Hepatocyte (in vitro differentiated cells): ENCODE measurements at regions not wholly inside any gene's neighbourhood (a gene's known extent, or its start where the extent isn't known, plus 50 kb on each side); places are given as distances from the start of the nearest gene placed in this dataset.

Experiments used
- DNase-seq: peaks from one replicate; pipeline ENCODE4 v3.0.0-alpha.2; 2016; ENCODE audit warnings: low spot score
- H2AFZ ChIP-seq: fragments of 200-600 bp; sonication (generic); 2 replicates; pipeline ENCODE4 v1.6.0; 2016; ENCODE audit warnings: antibody characterized with exemption, mild to moderate bottlenecking
- H3K27ac ChIP-seq: fragments of 200-600 bp; sonication (generic); 2 replicates; pipeline ENCODE4 v1.5.1; 2016; ENCODE audit warnings: mild to moderate bottlenecking
- H3K27me3 ChIP-seq: fragments of 200-600 bp; sonication (generic); 2 replicates; pipeline ENCODE4 v1.6.1; 2016
- H3K36me3 ChIP-seq: fragments of 200-600 bp; sonication (generic); replicated peaks from 2 replicates; pipeline ENCODE4 v1.5.1; 2016; ENCODE audit warnings: low read depth; ENCODE audit not compliant: insufficient read depth
- H3K4me1 ChIP-seq: fragments of 200-600 bp; sonication (generic); 2 replicates; pipeline ENCODE4 v1.5.1; 2016; ENCODE audit warnings: mild to moderate bottlenecking, moderate library complexity; ENCODE audit not compliant: insufficient read depth
- H3K4me2 ChIP-seq: fragments of 200-600 bp; sonication (generic); 2 replicates; pipeline ENCODE4 v1.6.0; 2016
- H3K4me3 ChIP-seq: fragments of 200-600 bp; sonication (generic); 2 replicates; pipeline ENCODE4 v1.5.1; 2016; ENCODE audit warnings: mild to moderate bottlenecking
- H3K79me2 ChIP-seq: fragments of 200-600 bp; sonication (generic); 2 replicates; pipeline ENCODE4 v1.6.0; 2017; ENCODE audit warnings: mild to moderate bottlenecking
- H3K9me2 ChIP-seq: fragments of 200-600 bp; sonication (generic); replicated peaks from 2 replicates; pipeline ENCODE4 v1.6.0; 2017; ENCODE audit warnings: mild to moderate bottlenecking; ENCODE audit not compliant: insufficient read depth
- H3K9me3 ChIP-seq: fragments of 200-600 bp; sonication (generic); 2 replicates; pipeline ENCODE4 v1.5.1; 2016; ENCODE audit warnings: low read depth, mild to moderate bottlenecking
- H4K20me1 ChIP-seq: fragments of 200-600 bp; sonication (generic); 2 replicates; pipeline ENCODE4 v1.6.0; 2016; ENCODE audit warnings: mild to moderate bottlenecking; ENCODE audit not compliant: insufficient read depth, poor library complexity, severe bottlenecking
- CTCF ChIP-seq: fragments of 200-600 bp; sonication (generic); IDR thresholded peaks from 2 replicates; pipeline ENCODE4 v1.5.1; 2016; ENCODE audit warnings: antibody characterized with exemption, mild to moderate bottlenecking; ENCODE audit not compliant: poor library complexity
- EZH2 ChIP-seq: fragments of 200-600 bp; sonication (generic); IDR thresholded peaks from 2 replicates; pipeline ENCODE4 v1.6.1; 2016; ENCODE audit warnings: antibody characterized with exemption, mild to moderate bottlenecking, borderline replicate concordance
- EZH2phosphoT487 ChIP-seq: fragments of 200-600 bp; sonication (generic); IDR thresholded peaks from one replicate; pipeline ENCODE4 v1.6.1; 2018; ENCODE audit warnings: antibody characterized with exemption, mild to moderate bottlenecking, low read depth, moderate library complexity; ENCODE audit not compliant: unreplicated experiment, severe bottlenecking
- WGBS: methylation state at CpG from one replicate; pipeline ENCODE4 v1.1.6; 2016; ENCODE audit warnings: low lambda C conversion rate; ENCODE audit errors: missing lambda C conversion rate; 5-methylcytosine and 5-hydroxymethylcytosine counted together

- Histone ChIP-seq H3K27ac (no peak overlapping the region), H3K9me2 (no peaks in the 10 kb centered on the region), H3K9me3 (no peaks in the 10 kb centered on the region), H3K4me1 (no peaks in the 10 kb centered on the region), H3K79me2 (no peaks in the 10 kb centered on the region), H2AFZ (no peak overlapping the region), H3K4me3 (no peak overlapping the region), H3K36me3 (no peaks in the 10 kb centered on the region), H3K27me3 (no peaks in the 10 kb centered on the region), H3K4me2 (no peak overlapping the region), H4K20me1 (no peaks in the 10 kb centered on the region)
- TF ChIP-seq EZH2phosphoT487 = no peak
- no peak for TF ChIP-seq CTCF
- no peak for TF ChIP-seq EZH2
- 52% methylated on average over 3 of the region's 3 CpGs for WGBS
- no peak for DNase-seq
Observed at GRCh38 chr4:179843370-179843769, 2399.8 kb upstream of the TENM3 start.

DNA sequence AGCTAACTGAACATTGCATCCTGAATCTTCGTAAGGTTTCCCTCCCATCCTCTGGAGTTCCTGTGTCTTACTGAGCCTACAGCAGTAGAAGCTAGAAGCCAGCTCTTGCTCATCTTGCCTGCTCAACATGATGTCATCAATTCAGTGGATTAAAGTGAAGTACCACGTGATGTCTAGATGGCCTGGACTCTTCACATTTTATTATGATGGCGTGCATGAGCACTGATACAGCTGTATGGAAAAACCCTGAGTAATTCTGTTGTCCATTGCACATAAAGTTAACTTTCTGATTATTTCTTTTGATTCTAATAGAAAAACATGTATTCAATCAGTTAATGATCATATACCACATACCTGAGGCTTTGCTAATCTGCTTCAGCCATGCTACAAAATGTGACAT lies 2387.7 kb upstream of the TENM3 start:
- no peak overlapping the region for H3K27ac ChIP-seq
- no peaks in the 10 kb centered on the region for H3K79me2 ChIP-seq
- no peaks in the 10 kb centered on the region for H3K27me3 ChIP-seq
- H4K20me1 ChIP-seq = no peaks in the 10 kb centered on the region
- H2AFZ ChIP-seq = no peak overlapping the region
- WGBS = 89% methylated on average over 3 of the region's 3 CpGs
- no peak for DNase-seq
- H3K36me3 ChIP-seq = no peaks in the 10 kb centered on the region
- H3K4me3 ChIP-seq = no peak overlapping the region
- no peaks in the 10 kb centered on the region for H3K9me3 ChIP-seq
- TF ChIP-seq CTCF = no peak
- TF ChIP-seq EZH2phosphoT487 = no peak
- TF ChIP-seq EZH2 = no peak
- H3K4me2 ChIP-seq = no peak overlapping the region
- no peaks in the 10 kb centered on the region for H3K4me1 ChIP-seq
- no peaks in the 10 kb centered on the region for H3K9me2 ChIP-seq

DNA sequence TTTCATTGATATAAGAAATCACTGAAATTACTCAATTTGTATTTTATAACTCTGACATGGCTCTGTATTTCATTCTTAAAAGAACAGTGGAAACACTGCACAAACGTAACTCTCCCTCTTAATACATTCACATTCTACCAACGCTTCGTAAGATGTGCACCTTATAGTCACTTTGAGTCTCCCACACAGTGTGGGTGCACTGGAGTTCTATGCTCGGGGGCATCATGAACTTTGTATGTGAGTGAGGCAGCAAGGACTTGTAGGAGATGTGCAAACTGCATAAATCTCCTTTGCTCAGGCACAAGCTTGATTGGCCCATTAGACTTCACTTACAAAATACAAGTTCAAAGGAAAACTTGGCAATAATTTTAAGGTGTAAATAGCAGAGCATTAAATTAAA lies 2385.0 kb upstream of the TENM3 start:
- Histone ChIP-seq H3K36me3 (no peaks in the 10 kb centered on the region), H3K27me3 (no peaks in the 10 kb centered on the region), H3K9me2 (no peaks in the 10 kb centered on the region), H3K27ac (no peak overlapping the region), H3K4me2 (no peak overlapping the region), H3K4me3 (no peak overlapping the region), H4K20me1 (no peaks in the 10 kb centered on the region), H2AFZ (no peak overlapping the region), H3K4me1 (no peaks in the 10 kb centered on the region), H3K9me3 (no peaks in the 10 kb centered on the region), H3K79me2 (no peaks in the 10 kb centered on the region)
- no peak for DNase-seq
- WGBS = 85% methylated on average over 4 of the region's 4 CpGs
- TF ChIP-seq EZH2phosphoT487 = no peak
- TF ChIP-seq CTCF = no peak
- TF ChIP-seq EZH2 = no peak
